HG02798 (cell line): ENCODE measurements at regions not wholly inside any gene's neighbourhood (a gene's known extent, or its start where the extent isn't known, plus 50 kb on each side); places are given as distances from the start of the nearest gene placed in this dataset.
"Not testable (repeated sequence)": the region's sequence is repeated elsewhere in the genome, so short reads cannot be mapped to it uniquely, and the experiment has no call there.

Experiments
- ATAC-seq: cut with Tn5 transposase; IDR thresholded peaks from one replicate; pipeline ENCODE4 v1.9.1; 2021; ENCODE audit warnings: mild to moderate bottlenecking; ENCODE audit not compliant: unreplicated experiment, poor library complexity

DNA sequence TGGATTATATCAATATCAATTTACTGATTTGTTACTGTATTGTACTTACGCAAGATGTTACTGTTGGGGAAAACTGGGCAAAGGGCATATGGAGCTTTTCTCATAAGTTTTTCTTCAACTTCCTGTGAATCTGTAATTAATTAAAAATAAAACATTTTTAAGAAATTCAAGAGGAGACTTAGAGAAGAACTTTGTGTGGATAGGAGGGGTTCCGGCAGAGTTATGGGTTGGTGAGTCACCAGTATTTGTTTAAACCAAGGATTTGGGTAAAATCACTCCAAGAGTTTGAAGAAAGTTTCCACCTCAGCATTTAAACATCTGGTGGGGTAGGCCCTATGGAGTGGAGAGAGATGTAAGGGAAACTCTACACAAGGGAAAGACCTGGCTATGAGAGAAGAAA lies 379.6 kb downstream of the TSHZ3 start:
- no peak for ATAC-seq

GRCh38 chr19:30968841-30969399 lies 380.3 kb downstream of the TSHZ3 start:
- no peak for ATAC-seq

DNA sequence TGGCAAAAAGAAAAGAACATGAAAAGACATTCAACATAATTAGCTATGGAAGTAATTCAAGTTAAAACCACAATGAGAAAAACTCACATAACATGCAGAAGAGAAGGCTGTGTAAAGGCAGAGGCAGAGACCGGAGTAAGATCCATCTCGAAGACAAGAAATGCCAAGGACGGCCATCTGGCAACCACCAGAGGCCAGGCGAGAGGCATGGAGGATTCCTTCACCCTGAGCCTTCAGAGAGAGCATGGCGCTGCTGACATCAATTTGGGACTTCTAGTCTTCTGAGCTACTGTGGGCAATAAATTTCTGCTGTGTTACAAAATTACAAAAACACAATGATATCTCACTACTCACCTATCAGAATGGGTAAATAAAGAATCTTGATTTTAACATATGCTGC lies 381.0 kb downstream of the TSHZ3 start:
- ATAC-seq = no peak

GRCh38 chr19:30966486-30966885 lies 382.8 kb downstream of the TSHZ3 start:
- no peak for ATAC-seq

- ATAC-seq = no peak
Measured at GRCh38 chr19:30959011-30959410, 390.2 kb downstream of the TSHZ3 start.

GRCh38 chr19:30955112-30956104 lies 393.8 kb downstream of the TSHZ3 start:
- no peak for ATAC-seq

- not testable (repeated sequence) for ATAC-seq
Measured at GRCh38 chr19:30944276-30944932, 404.8 kb downstream of the TSHZ3 start.

DNA sequence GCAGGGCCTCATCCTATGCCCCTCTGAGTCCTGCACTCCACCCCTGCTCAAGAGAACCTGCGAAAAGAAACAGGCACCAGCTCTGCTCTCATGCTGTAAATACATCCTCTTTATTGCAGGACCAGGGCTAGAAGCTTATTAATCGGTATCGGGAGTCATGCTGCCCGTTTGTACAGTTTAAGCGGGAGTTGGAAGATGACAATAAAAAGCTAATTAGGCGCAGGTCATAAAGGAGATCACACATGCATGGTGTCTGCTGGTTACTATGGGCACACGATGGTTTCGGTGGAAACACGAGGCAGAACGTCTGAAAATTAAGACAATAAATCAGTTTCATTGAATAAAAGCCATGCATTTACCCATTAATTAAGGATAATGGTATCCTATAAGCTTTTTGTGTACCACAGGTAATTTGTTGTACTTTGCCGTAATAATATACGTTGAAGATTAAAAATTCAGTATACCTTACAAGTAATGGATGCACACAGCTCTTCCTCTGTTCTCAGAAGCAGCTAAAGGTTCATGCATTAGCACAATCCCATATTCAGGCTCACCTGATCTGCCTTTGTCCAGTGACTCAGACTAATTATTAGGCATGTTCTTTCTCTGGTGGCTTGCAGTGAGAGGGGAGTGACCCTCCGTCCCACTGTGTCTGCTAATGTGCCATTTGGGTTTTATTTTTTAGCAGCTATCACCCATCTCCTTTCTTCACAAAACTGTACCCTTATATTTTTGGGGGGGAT lies 406.0 kb downstream of the TSHZ3 start:
- ATAC-seq = no peak

GRCh38 chr19:30942636-30943035 lies 406.6 kb downstream of the TSHZ3 start:
- no peak for ATAC-seq

DNA sequence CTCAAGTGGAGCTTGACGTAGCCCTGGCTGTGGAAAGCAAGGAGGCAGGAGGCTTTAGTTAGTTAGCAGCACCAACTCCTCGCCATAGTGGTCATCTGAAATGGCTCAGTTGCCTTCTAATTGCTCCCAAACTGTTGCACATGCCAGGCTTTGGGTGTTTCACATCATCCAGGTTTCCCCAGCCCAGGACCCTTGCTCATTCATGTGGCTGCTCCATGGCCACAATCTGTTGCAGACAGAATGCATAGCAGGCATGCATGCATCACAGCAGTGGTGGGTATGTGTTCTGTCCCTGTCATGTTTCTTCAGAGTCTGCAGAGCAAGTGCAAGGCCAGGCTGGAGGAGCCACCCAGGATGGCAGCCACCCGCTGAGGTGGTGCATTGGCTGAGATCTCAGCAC lies 407.6 kb downstream of the TSHZ3 start:
- no peak for ATAC-seq

DNA sequence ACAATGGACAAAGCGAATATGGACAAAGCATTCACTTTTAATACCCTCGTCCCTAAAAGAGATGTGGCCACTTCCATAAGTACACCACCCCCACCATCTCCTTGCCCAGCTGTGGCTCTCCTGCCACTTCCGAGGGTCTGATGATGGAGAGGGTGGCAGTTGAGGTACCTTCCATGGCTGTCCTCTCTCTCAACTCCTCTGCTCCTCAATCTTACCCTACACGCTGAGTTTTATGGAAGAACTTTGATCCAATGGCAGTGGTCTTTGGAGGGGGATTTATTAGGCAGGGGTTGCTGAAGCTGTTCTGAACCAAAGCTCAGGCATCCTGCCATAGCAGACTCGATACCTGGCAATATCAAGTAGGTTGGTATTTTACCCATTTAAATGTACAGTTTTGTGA lies 413.0 kb downstream of the TSHZ3 start:
- ATAC-seq = no peak

- ATAC-seq = no peak
Measured at GRCh38 chr19:30935146-30935545, 414.1 kb downstream of the TSHZ3 start.

GRCh38 chr19:30933454-30933853 lies 415.8 kb downstream of the TSHZ3 start:
- not testable (repeated sequence) for ATAC-seq

DNA sequence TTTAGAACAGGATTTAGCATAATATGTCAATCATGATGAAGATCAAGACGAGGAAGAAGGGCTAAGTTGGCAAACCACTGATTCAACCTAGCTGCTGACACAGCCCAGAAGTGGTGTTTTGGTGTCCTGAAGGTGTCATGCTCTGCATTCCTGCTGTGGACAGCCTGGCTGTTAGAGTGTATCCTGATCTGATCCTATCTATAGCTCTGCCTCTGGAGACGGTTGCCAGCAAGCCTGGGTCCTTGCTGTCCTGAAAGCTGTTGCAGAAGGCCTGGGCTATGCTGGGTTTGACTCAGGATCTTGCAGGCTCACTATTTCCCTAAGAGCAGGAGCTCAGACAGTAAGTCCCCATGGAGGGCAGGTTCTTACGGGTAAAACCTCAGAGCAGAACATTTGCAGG lies 416.4 kb downstream of the TSHZ3 start:
- ATAC-seq = no peak

DNA sequence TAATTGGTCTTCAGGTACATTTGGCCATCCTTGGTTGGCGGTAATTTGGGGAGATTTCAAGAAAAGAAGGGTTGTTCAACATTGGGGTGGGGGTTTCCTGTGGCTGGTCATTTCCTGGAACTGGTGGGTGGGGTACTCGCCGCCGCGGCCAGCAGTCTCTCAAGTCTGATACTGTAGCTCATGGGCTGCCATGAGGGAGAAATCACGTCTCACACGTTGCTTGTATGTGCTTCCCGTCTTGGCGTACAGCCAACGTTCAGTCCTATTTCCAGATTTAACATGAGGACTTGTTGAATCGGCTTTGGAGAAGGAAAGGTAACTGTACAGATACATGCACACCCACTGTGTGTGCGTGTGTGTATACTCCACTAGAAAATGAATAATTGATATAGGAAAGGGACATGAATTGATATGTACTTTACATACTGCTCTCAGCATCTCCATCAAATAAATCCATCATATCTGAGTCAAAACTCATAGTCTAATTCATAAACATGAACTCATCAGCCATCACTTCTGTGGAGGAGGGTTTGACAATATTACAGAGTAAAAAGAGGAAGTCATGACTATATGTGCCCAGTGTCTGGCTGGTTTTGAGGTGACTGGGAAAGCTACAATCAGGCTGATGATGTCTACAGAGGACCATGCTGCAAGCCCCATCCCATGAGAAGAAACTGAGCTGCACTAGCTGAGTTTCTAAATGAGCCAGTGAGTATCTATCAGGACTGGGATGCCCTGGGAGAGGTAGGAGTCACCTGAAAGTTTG lies 418.1 kb downstream of the TSHZ3 start:
- no peak for ATAC-seq

DNA sequence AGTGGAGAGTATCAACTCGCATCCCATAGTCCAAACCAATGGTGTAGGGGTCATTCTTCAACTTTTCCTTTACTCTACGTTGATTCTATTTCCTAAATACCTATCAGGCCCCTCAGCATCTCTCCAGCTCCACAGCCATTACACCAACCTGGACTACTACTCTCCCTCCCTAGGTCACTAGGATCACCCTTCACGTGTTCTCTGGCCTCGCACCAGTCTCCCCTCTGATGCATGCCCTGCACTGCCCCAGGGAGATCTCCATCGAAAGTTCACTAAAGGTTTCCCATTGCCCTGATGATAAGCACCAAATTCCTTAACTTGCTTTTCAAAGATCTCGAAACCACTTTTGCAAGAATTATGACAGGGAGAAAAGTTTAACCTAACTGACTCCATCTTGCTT lies 421.5 kb downstream of the TSHZ3 start:
- no peak for ATAC-seq

GRCh38 chr19:30924670-30925069 lies 424.6 kb downstream of the TSHZ3 start:
- no peak for ATAC-seq

GRCh38 chr19:30924069-30924636 lies 425.1 kb downstream of the TSHZ3 start:
- no peak for ATAC-seq

DNA sequence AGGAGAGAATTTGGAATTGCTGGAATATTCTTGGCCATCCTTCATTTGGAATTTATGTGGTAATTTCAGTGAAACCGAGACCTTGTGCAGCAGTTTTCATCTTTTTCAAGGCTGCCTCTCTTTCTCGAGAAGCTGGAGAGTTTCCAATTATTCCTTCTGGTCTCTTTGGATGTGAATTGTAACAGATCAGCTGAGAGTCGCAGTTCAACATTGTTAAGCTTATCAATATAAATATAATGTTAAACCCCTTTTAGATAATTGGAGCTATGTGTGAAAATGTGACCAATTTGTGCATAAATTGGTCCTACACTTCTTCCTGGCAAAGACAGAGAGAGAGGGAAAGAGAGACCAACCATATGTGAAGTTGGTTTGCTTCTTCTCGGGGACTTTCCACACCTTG lies 425.6 kb downstream of the TSHZ3 start:
- ATAC-seq = no peak

DNA sequence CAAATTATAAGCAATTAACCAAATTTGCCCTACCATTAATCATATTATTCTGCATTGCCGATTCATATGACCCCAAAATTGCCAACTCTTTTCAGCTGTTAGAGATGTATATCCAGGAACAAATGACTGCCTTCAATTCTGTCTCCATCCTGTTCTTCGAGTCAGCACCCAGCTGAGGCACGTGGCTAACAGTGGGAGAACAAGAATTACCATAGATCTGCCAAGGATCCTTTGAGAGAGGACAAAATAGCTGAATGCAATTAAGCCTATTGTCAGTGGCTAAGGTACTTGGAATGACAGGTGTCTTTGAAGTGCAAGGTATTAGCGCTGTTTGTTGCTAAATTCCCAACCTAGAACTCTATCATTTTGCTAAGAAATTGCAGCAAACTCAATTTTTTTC lies 426.1 kb downstream of the TSHZ3 start:
- ATAC-seq = no peak
